Sigmoid colon (tissue), 6 donors: ENCODE measurements at regions not wholly inside any gene's neighbourhood (a gene's known extent, or its start where the extent isn't known, plus 50 kb on each side); places are given as distances from the start of the nearest gene placed in this dataset.

Source experiments
- DNase-seq: peaks from one replicate; pipeline ENCODE4 v3.0.0-alpha.2; 2019
- H3K27ac ChIP-seq, 4 donors: fragments of 200-600 bp; sonication (generic); one replicate each; pipeline ENCODE4 v1.5.1; 2016 to 2019; ENCODE audit warnings: mild to moderate bottlenecking in 1 of 4
- H3K27me3 ChIP-seq, 3 donors: fragments of 200-600 bp; sonication (generic); one replicate each; pipeline ENCODE4 v1.5.1; 2019; ENCODE audit warnings: mild to moderate bottlenecking in 1 of 3
- H3K36me3 ChIP-seq, 4 donors: fragments of 200-600 bp; sonication (generic); one replicate each; pipeline ENCODE4 v1.5.1; 2016 to 2019
- H3K4me1 ChIP-seq, 4 donors: fragments of 200-600 bp; sonication (generic); one replicate each; pipeline ENCODE4 v1.5.1; 2017 to 2019
- H3K4me3 ChIP-seq, 4 donors: fragments of 200-600 bp; sonication (generic); one replicate each; pipeline ENCODE4 v1.5.1; 2017 to 2019; ENCODE audit warnings: mild to moderate bottlenecking in 2 of 4, moderate library complexity in 1 of 4
- H3K9me3 ChIP-seq, 4 donors: fragments of 200-600 bp in 3 of 4; sonication (generic) in 3 of 4; one replicate each; pipeline versions ENCODE4 v1.5.1 to v1.6.1; 2013 to 2019
- EP300 ChIP-seq, 4 donors: sonication (generic); formaldehyde crosslinking; IDR thresholded peaks; one replicate each; pipeline ENCODE4 v1.6.1; 2017; ENCODE audit warnings: antibody characterized with exemption in 4 of 4
- POLR2A ChIP-seq, 2 donors: fragments of 450-650 bp; IDR thresholded peaks; one replicate each; pipeline ENCODE4 v1.6.1; 2016; ENCODE audit warnings: antibody characterized with exemption in 2 of 2, mild to moderate bottlenecking in 2 of 2, moderate library complexity in 2 of 2
- POLR2AphosphoS5 ChIP-seq, 4 donors: sonication (generic); formaldehyde crosslinking; IDR thresholded peaks; one replicate each; pipeline ENCODE4 v1.6.1; 2017; ENCODE audit warnings: antibody characterized with exemption in 4 of 4
- whole genome bisulfite sequencing, 2 donors: extraction: QIAGEN DNeasy Blood & Tissue Kit; methylation state at CpG; one replicate each; pipeline ENCODE4 v1.1.7; 2013; 5-methylcytosine and 5-hydroxymethylcytosine counted together
- intact Hi-C: fragments of 100-400 bp; cut with DNase I; formaldehyde crosslinking; loops from one replicate; pipeline ENCODE4 v1.15.1; 2023
- TF ChIP-seq, protein P1 (sequence below), 4 experiments: fragments of 450-650 bp in 3 of 4; fragments of 200-600 bp in 1 of 4; IDR thresholded peaks; one replicate each; pipeline ENCODE4 v1.5.1; 2016 to 2019; ENCODE audit warnings: antibody characterized with exemption in 4 of 4, mild to moderate bottlenecking in 3 of 4, moderate library complexity in 2 of 4
- donor health status: healthy with polysubstance abuse.
- donor health status: healthy.

DNA sequence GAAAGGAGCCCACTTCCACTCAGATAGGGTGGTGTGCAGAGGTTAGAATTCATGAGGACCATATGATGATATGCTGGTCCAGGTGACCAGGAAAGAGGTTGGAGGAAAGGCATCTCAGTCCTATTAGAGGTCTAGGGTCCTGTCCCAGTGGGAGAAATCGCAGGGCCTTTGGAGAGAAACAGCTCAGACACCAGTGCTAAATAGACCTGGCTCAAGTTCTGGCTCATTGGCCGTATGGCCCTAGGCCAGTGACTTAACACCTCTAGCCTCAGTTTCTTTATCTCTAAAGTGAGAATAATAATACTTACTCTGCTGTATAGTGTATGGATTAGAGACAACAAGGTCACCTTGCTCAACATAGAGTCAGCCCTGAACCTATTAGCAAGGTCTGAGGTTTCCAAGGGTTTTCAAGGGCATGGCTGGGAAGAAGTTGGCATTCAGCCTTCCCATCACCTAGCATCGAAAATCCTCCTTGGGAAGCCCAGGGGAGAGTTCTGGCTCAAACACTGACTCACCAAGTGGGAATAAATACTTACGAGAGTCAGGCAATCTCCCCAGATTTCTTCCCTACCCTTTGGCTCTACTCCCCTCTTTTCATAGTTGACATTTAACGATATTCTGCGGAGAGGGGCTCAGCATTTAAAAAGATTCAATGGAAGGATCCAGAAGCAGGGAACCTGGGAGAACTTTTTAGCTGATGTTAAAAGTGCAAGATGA lies 473.1 kb upstream of the PODXL start:
- Histone ChIP-seq H3K36me3 (no peaks in the 10 kb centered on the region), H3K27me3 (no peaks in the 10 kb centered on the region), H3K4me1 (peaks cover 0 to 20% (median 16%) of the 10 kb centered on the region in 4 donors), H3K9me3 (no peaks in the 10 kb centered on the region), H3K4me3 (no peak overlapping the region), H3K27ac (peak overlapping the region in 2 of 4 donors; percentile 29 to 41)
- TF ChIP-seq POLR2A (IDR thresholded peaks at IDR 0.05) = no peak
- no peak for TF ChIP-seq POLR2AphosphoS5 (IDR thresholded peaks at IDR 0.05)
- no peak for TF ChIP-seq EP300 (IDR thresholded peaks at IDR 0.05)
- TF ChIP-seq, protein P1, sequence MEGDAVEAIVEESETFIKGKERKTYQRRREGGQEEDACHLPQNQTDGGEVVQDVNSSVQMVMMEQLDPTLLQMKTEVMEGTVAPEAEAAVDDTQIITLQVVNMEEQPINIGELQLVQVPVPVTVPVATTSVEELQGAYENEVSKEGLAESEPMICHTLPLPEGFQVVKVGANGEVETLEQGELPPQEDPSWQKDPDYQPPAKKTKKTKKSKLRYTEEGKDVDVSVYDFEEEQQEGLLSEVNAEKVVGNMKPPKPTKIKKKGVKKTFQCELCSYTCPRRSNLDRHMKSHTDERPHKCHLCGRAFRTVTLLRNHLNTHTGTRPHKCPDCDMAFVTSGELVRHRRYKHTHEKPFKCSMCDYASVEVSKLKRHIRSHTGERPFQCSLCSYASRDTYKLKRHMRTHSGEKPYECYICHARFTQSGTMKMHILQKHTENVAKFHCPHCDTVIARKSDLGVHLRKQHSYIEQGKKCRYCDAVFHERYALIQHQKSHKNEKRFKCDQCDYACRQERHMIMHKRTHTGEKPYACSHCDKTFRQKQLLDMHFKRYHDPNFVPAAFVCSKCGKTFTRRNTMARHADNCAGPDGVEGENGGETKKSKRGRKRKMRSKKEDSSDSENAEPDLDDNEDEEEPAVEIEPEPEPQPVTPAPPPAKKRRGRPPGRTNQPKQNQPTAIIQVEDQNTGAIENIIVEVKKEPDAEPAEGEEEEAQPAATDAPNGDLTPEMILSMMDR (IDR thresholded peaks at IDR 0.05) = no peak
- DNase-seq = no peak
- intact Hi-C loops = no loop called here
- 64 to 72% methylated on average over 6 of the region's 6 CpGs for WGBS, 2 donors

DNA sequence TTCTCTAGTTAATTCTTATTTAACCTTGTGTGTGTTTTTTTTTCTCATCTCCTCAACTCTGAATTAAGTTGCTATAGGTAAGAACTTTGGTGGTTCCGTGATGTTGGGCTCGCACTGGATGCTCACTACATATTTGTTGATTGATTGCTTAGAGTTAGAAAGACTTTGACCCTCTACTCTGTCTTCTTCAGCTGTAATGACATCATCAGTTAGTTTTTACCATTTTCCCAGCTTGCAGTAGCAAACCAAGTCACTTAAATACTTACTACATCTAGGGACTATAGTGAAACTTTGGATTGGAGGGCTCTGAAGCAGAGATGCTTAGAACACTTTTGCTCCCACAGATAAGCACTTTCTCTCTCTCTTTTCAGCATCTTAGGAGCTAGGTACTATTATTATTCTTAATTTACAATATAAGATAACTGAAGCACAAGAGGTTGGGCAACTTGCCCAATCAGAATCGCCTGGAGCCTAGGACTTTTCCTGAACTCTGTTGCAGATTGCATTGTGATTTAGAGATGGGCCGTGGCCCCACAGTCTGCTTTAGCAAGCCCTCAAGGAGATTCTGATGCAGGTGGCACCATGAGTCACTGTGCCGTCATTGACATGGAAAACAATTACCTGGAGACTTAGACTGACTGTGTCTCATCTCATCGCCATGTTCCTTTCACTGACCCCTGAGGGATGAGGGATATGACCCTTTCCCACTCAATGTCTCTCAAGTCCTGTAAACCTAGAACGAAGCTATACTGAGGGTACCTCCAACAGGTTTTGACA lies 471.9 kb upstream of the PODXL start:
- no peak overlapping the region for H3K4me3 ChIP-seq
- no peak overlapping the region for H3K27ac ChIP-seq
- TF ChIP-seq EP300 (IDR thresholded peaks at IDR 0.05) (no peak), POLR2AphosphoS5 (IDR thresholded peaks at IDR 0.05) (no peak), POLR2A (IDR thresholded peaks at IDR 0.05) (no peak)
- H3K36me3 ChIP-seq = no peaks in the 10 kb centered on the region
- WGBS, 2 donors = 85 to 92% methylated on average over 7 of the region's 7 CpGs
- peaks cover 0 to 20% (median 16%) of the 10 kb centered on the region in 4 donors for H3K4me1 ChIP-seq
- intact Hi-C loops = no loop called here
- H3K9me3 ChIP-seq = no peaks in the 10 kb centered on the region
- no peak for DNase-seq
- H3K27me3 ChIP-seq = no peaks in the 10 kb centered on the region

DNA sequence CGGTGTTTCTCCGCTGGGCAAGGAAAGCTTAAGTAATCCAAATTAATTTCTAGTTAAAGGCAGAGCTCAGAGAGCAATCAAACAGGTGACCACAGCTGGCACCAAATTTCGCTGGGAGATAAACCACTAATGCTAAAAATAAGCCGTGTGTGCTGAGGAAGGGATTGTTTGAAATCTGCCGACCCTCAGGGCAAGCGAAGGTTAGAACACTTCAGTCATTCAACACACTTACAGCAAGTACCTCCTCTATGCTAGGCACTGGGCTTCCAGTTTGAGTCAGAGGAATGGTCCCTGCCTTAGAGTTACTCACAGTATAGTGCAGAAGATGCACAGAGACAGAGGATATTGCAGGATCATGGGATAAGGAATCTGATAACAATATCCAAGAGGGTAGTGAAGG lies 467.9 kb upstream of the PODXL start:
- 68 to 80% methylated on average over 6 of the region's 6 CpGs for WGBS, 2 donors
- no peaks in the 10 kb centered on the region for H3K9me3 ChIP-seq
- no peak overlapping the region for H3K27ac ChIP-seq
- intact Hi-C loops = no loop called here
- H3K36me3 ChIP-seq = no peaks in the 10 kb centered on the region
- no peaks in the 10 kb centered on the region for H3K27me3 ChIP-seq
- no peak for DNase-seq
- H3K4me3 ChIP-seq = no peak overlapping the region
- H3K4me1 ChIP-seq = peaks cover 0 to under 1% (median 0%) of the 10 kb centered on the region in 4 donors
- TF ChIP-seq POLR2AphosphoS5 (IDR thresholded peaks at IDR 0.05) = no peak
- no peak for TF ChIP-seq EP300 (IDR thresholded peaks at IDR 0.05)
- TF ChIP-seq, protein P1 (IDR thresholded peaks at IDR 0.05) = no peak
- TF ChIP-seq POLR2A (IDR thresholded peaks at IDR 0.05) = no peak

DNA sequence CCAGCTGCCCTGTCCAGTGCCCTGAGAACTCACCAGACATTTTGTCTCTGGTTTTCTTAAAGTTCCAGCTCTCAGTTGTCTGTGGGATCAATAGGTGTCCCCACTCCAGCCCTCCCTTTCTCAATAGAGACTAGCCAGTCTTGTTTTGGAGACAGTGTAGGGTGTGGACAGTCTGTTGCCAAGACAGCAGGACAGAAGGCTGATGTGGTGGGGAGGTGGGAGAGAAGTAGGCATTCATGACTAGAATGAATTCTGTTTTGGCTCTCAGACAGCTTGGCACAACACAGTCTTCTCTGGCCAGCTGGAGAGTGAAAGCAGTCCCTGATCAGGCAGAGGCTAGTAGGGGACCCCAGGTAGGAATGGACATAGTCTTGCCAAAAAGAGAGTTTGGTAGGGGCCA lies 467.0 kb upstream of the PODXL start:
- H3K27ac ChIP-seq = no peak overlapping the region
- intact Hi-C loops = no loop called here

DNA sequence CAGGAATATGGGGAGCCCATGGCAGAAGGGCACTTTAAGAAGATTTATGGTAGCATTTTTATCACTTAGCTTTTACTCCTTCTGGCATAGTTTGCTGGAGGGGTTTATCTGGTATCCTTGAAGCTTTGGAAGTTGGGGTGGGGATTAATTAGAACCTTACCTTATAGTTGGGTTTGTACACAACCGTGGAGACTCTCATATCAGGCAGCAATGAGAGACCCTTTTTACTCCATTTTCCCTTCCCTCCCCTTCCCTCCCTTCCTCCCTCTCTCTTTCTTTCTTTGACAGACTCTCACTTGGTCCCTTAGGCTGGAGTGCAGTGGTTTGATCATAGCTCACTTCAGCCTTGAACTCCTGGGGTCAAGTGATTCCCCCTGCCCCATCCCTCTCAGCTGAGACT lies 465.8 kb upstream of the PODXL start:
- intact Hi-C loops = no loop called here
- H3K4me1 ChIP-seq = no peaks in the 10 kb centered on the region
- no peak for TF ChIP-seq EP300 (IDR thresholded peaks at IDR 0.05)
- TF ChIP-seq POLR2AphosphoS5 (IDR thresholded peaks at IDR 0.05) = no peak
- no peak for TF ChIP-seq POLR2A (IDR thresholded peaks at IDR 0.05)
- TF ChIP-seq, protein P1 (IDR thresholded peaks at IDR 0.05) = no peak
- H3K4me3 ChIP-seq = no peak overlapping the region
- DNase-seq = no peak
- H3K27me3 ChIP-seq = no peaks in the 10 kb centered on the region
- H3K36me3 ChIP-seq = no peaks in the 10 kb centered on the region
- no peak overlapping the region for H3K27ac ChIP-seq
- no peaks in the 10 kb centered on the region for H3K9me3 ChIP-seq
- WGBS, 2 donors = 64 to 84% methylated on average over 1 of the region's 1 CpG

More for the DNA sequence above, 467.0 kb upstream of the PODXL start:
- TF ChIP-seq POLR2A (IDR thresholded peaks at IDR 0.05) (no peak), EP300 (IDR thresholded peaks at IDR 0.05) (no peak), POLR2AphosphoS5 (IDR thresholded peaks at IDR 0.05) (no peak)
- TF ChIP-seq, protein P1 (IDR thresholded peaks at IDR 0.05) = no peak
- H3K36me3 ChIP-seq = no peaks in the 10 kb centered on the region
- no peaks in the 10 kb centered on the region for H3K27me3 ChIP-seq
- DNase-seq = no peak
- H3K4me1 ChIP-seq = no peaks in the 10 kb centered on the region
- no peak overlapping the region for H3K4me3 ChIP-seq
- H3K9me3 ChIP-seq = no peaks in the 10 kb centered on the region
